DND-41 (cell line): ENCODE measurements at regions not wholly inside any gene's neighbourhood (a gene's known extent, or its start where the extent isn't known, plus 50 kb on each side); places are given as distances from the start of the nearest gene placed in this dataset.

ENCODE experiments used
- ATAC-seq: fragments of 200-7000 bp; cut with Tn5 transposase; 3 replicates; pipeline ENCODE4 v1.9.1; 2021; ENCODE audit warnings: low read depth; ENCODE audit not compliant: insufficient read depth
- DNase-seq: peaks from one replicate; pipeline ENCODE4 v3.0.0-alpha.2; 2020
- H2AFZ ChIP-seq: 2 replicates; pipeline ENCODE4 v1.6.0; 2012; ENCODE audit warnings: low read depth, low read length
- H3K27ac ChIP-seq: 2 replicates; pipeline ENCODE4 v1.5.1; 2012; ENCODE audit warnings: low read length, inconsistent platforms
- H3K27me3 ChIP-seq: fragments of 200-600 bp; sonication (generic); 2 replicates; pipeline ENCODE4 v1.6.0; 2012; ENCODE audit warnings: low read length, mild to moderate bottlenecking, inconsistent platforms; ENCODE audit not compliant: insufficient read depth, poor library complexity
- H3K36me3 ChIP-seq: 2 replicates; pipeline ENCODE4 v1.5.1; 2012; ENCODE audit warnings: low read length, inconsistent platforms; ENCODE audit not compliant: insufficient read depth
- H3K4me1 ChIP-seq: 2 replicates; pipeline ENCODE4 v1.5.1; 2012; ENCODE audit warnings: mild to moderate bottlenecking, low read length; ENCODE audit not compliant: insufficient read depth
- H3K4me2 ChIP-seq: 2 replicates; pipeline ENCODE4 v1.6.0; 2012; ENCODE audit warnings: mild to moderate bottlenecking, moderate library complexity, low read length, inconsistent platforms; ENCODE audit not compliant: insufficient read depth
- H3K4me3 ChIP-seq, 2 experiments: fragments of 200-600 bp in 1 of 2; shearing (Covaris generic) in 1 of 2; 2 replicates each; pipeline ENCODE4 v1.5.1; 2012 to 2016; ENCODE audit warnings: inconsistent platforms in 2 of 2, low read length in 2 of 2, mild to moderate bottlenecking in 2 of 2, low read depth in 1 of 2, moderate library complexity in 1 of 2
- H3K79me2 ChIP-seq: 2 replicates; pipeline ENCODE4 v1.6.0; 2012; ENCODE audit warnings: low read length, inconsistent platforms; ENCODE audit not compliant: insufficient read depth
- H3K9ac ChIP-seq: 2 replicates; pipeline ENCODE4 v1.6.0; 2012; ENCODE audit warnings: low read depth, mild to moderate bottlenecking, inconsistent platforms, low read length, moderate library complexity
- H3K9me3 ChIP-seq: 2 replicates; pipeline ENCODE4 v1.5.1; 2012; ENCODE audit warnings: low read length, moderate library complexity, mild to moderate bottlenecking, inconsistent platforms; ENCODE audit not compliant: insufficient read depth, severe bottlenecking
- H4K20me1 ChIP-seq: 2 replicates; pipeline ENCODE4 v1.6.0; 2012; ENCODE audit warnings: low read length; ENCODE audit not compliant: insufficient read depth
- EZH2 ChIP-seq: IDR thresholded peaks from 3 replicates; pipeline ENCODE4 v1.6.1; 2012; ENCODE audit warnings: borderline replicate concordance, low read depth, mild to moderate bottlenecking, moderate library complexity, low read length, inconsistent platforms; ENCODE audit not compliant: severe bottlenecking
- TF ChIP-seq, protein P1 (sequence below): IDR thresholded peaks from 2 replicates; pipeline ENCODE4 v1.5.1; 2012; ENCODE audit warnings: borderline replicate concordance, low read length, moderate library complexity, mild to moderate bottlenecking; ENCODE audit not compliant: poor library complexity, severe bottlenecking; ENCODE audit errors: extremely low read depth

- H3K79me2 ChIP-seq = no peaks in the 10 kb centered on the region
- no peak overlapping the region for H3K4me2 ChIP-seq
- no peak overlapping the region for H2AFZ ChIP-seq
- no peaks in the 10 kb centered on the region for H3K27me3 ChIP-seq
- H3K9me3 ChIP-seq = no peaks in the 10 kb centered on the region
- no peaks in the 10 kb centered on the region for H3K4me1 ChIP-seq
- no peak for DNase-seq
- TF ChIP-seq, protein P1, sequence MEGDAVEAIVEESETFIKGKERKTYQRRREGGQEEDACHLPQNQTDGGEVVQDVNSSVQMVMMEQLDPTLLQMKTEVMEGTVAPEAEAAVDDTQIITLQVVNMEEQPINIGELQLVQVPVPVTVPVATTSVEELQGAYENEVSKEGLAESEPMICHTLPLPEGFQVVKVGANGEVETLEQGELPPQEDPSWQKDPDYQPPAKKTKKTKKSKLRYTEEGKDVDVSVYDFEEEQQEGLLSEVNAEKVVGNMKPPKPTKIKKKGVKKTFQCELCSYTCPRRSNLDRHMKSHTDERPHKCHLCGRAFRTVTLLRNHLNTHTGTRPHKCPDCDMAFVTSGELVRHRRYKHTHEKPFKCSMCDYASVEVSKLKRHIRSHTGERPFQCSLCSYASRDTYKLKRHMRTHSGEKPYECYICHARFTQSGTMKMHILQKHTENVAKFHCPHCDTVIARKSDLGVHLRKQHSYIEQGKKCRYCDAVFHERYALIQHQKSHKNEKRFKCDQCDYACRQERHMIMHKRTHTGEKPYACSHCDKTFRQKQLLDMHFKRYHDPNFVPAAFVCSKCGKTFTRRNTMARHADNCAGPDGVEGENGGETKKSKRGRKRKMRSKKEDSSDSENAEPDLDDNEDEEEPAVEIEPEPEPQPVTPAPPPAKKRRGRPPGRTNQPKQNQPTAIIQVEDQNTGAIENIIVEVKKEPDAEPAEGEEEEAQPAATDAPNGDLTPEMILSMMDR = no peak
- no peak for TF ChIP-seq EZH2
- H4K20me1 ChIP-seq = peaks cover 3% of the 10 kb centered on the region; the same call in 1 of the 2 replicates
- H3K4me3 ChIP-seq = no peak overlapping the region
- no peak for ATAC-seq
- H3K27ac ChIP-seq = no peak overlapping the region
- no peak overlapping the region for H3K9ac ChIP-seq
- no peaks in the 10 kb centered on the region for H3K36me3 ChIP-seq
Observed at GRCh38 chr17:73757420-73757819, 113.2 kb upstream of the SDK2 start.

GRCh38 chr17:73758245-73758644 is 114.0 kb upstream of the SDK2 start:
- H4K20me1 ChIP-seq = peaks cover 3% of the 10 kb centered on the region; the same call in 1 of the 2 replicates
- no peaks in the 10 kb centered on the region for H3K4me1 ChIP-seq

GRCh38 chr17:73759324-73759723 is 115.1 kb upstream of the SDK2 start:
- H3K79me2 ChIP-seq = no peaks in the 10 kb centered on the region
- H3K4me3 ChIP-seq = no peak overlapping the region
- H3K27me3 ChIP-seq = no peaks in the 10 kb centered on the region
- no peaks in the 10 kb centered on the region for H3K9me3 ChIP-seq
- H2AFZ ChIP-seq = no peak overlapping the region
- H4K20me1 ChIP-seq = peaks cover 3% of the 10 kb centered on the region; the same call in 1 of the 2 replicates
- H3K36me3 ChIP-seq = no peaks in the 10 kb centered on the region
- ATAC-seq = no peak
- DNase-seq = no peak
- no peak overlapping the region for H3K9ac ChIP-seq
- H3K4me1 ChIP-seq = no peaks in the 10 kb centered on the region
- TF ChIP-seq EZH2 = no peak
- TF ChIP-seq, protein P1 = no peak
- no peak overlapping the region for H3K27ac ChIP-seq
- no peak overlapping the region for H3K4me2 ChIP-seq

More at GRCh38 chr17:73758245-73758644, 114.0 kb upstream of the SDK2 start:
- Histone ChIP-seq H3K79me2 (no peaks in the 10 kb centered on the region), H3K4me3 (no peak overlapping the region), H3K9ac (no peak overlapping the region), H3K36me3 (no peaks in the 10 kb centered on the region), H2AFZ (no peak overlapping the region), H3K27ac (no peak overlapping the region), H3K9me3 (no peaks in the 10 kb centered on the region), H3K4me2 (no peak overlapping the region), H3K27me3 (no peaks in the 10 kb centered on the region)
- TF ChIP-seq EZH2 = no peak
- TF ChIP-seq, protein P1 = no peak
- no peak for ATAC-seq
- DNase-seq = no peak
